Activated naive CD4-positive, alpha-beta T cell treated with anti-CD3 and anti-CD28 coated beads, Interleukin-2, amount 50 U/mL, for 72 hours (primary cell): ENCODE measurements at regions not wholly inside any gene's neighbourhood (a gene's known extent, or its start where the extent isn't known, plus 50 kb on each side); places are given as distances from the start of the nearest gene placed in this dataset.

Experiments
- ATAC-seq, 2 donors: fragments of 150-1000 bp; cut with Tn5 transposase; 2 replicates each; pipeline ENCODE4 v1.10.0; 2021; ENCODE audit warnings: mild to moderate bottlenecking in 2 of 2, moderate library complexity in 2 of 2
- DNase-seq, 2 donors: peaks; one replicate each; pipeline ENCODE4 v3.0.0; 2021 to 2022; ENCODE audit warnings: low spot score in 2 of 2
- H3K27ac Mint-ChIP-seq, 2 donors: one replicate each; pipeline ENCODE4 v1.8.0; 2022; ENCODE audit warnings: mild to moderate bottlenecking in 2 of 2, mixed read lengths in 2 of 2
- H3K36me3 Mint-ChIP-seq, 2 donors: one replicate each; pipeline ENCODE4 v1.8.0; 2022; ENCODE audit warnings: mixed read lengths in 2 of 2
- H3K9me3 Mint-ChIP-seq, 2 donors: one replicate each; pipeline ENCODE4 v1.8.0; 2022; ENCODE audit warnings: mixed read lengths in 2 of 2

- H3K36me3 Mint-ChIP-seq = no peaks in the 10 kb centered on the region
- DNase-seq (no peak), ATAC-seq (no peak)
- no peak overlapping the region for H3K27ac Mint-ChIP-seq
- peaks cover 8 to 12% of the 10 kb centered on the region in 2 donors for H3K9me3 Mint-ChIP-seq
Observed at GRCh38 chr3:74520895-74521294, 93.6 kb downstream of the CNTN3 start.

GRCh38 chr3:74518610-74519009 lies 95.8 kb downstream of the CNTN3 start:
- ATAC-seq (no peak), DNase-seq (no peak)
- Mint-ChIP-seq H3K27ac (no peak overlapping the region), H3K36me3 (no peaks in the 10 kb centered on the region), H3K9me3 (peaks cover 8 to 14% of the 10 kb centered on the region in 2 donors)

GRCh38 chr3:74516019-74516418 lies 98.4 kb downstream of the CNTN3 start:
- Mint-ChIP-seq H3K36me3 (no peaks in the 10 kb centered on the region), H3K9me3 (peaks cover 8 to 14% of the 10 kb centered on the region in 2 donors), H3K27ac (no peak overlapping the region)
- DNase-seq (no peak), ATAC-seq (no peak)

- no peak for DNase-seq
- H3K36me3 Mint-ChIP-seq = no peaks in the 10 kb centered on the region
- H3K9me3 Mint-ChIP-seq = peaks cover 8 to 14% of the 10 kb centered on the region in 2 donors
- ATAC-seq = no peak
- no peak overlapping the region for H3K27ac Mint-ChIP-seq
Observed at GRCh38 chr3:74515451-74515850, 99.0 kb downstream of the CNTN3 start.

GRCh38 chr3:74511078-74511477 lies 103.4 kb downstream of the CNTN3 start:
- Mint-ChIP-seq H3K9me3 (peaks cover 4% of the 10 kb centered on the region in 2 donors), H3K36me3 (no peaks in the 10 kb centered on the region), H3K27ac (no peak overlapping the region)
- DNase-seq = no peak
- no peak for ATAC-seq

- peaks cover 0 to 4% of the 10 kb centered on the region in 2 donors for H3K9me3 Mint-ChIP-seq
- H3K27ac Mint-ChIP-seq = no peak overlapping the region
Observed at GRCh38 chr3:74510261-74510818, 104.1 kb downstream of the CNTN3 start.

GRCh38 chr3:74507691-74508090 lies 106.8 kb downstream of the CNTN3 start:
- no peaks in the 10 kb centered on the region for H3K36me3 Mint-ChIP-seq
- no peak overlapping the region for H3K27ac Mint-ChIP-seq
- DNase-seq (no peak), ATAC-seq (no peak)
- peaks cover 2 to 13% of the 10 kb centered on the region in 2 donors for H3K9me3 Mint-ChIP-seq

More at GRCh38 chr3:74510261-74510818, 104.1 kb downstream of the CNTN3 start:
- ATAC-seq (no peak), DNase-seq (no peak)
- no peaks in the 10 kb centered on the region for H3K36me3 Mint-ChIP-seq

GRCh38 chr3:74506246-74506645 lies 108.2 kb downstream of the CNTN3 start:
- H3K9me3 Mint-ChIP-seq = peaks cover 5 to 16% of the 10 kb centered on the region in 2 donors
- H3K27ac Mint-ChIP-seq = no peak overlapping the region
- ATAC-seq (no peak), DNase-seq (no peak)
- no peaks in the 10 kb centered on the region for H3K36me3 Mint-ChIP-seq

- H3K36me3 Mint-ChIP-seq = no peaks in the 10 kb centered on the region
- DNase-seq (no peak), ATAC-seq (no peak)
- H3K27ac Mint-ChIP-seq = no peak overlapping the region
- H3K9me3 Mint-ChIP-seq = peaks cover 5 to 12% of the 10 kb centered on the region in 2 donors
Observed at GRCh38 chr3:74501007-74501406, 113.5 kb downstream of the CNTN3 start.

GRCh38 chr3:74500257-74500656 lies 114.2 kb downstream of the CNTN3 start:
- Mint-ChIP-seq H3K27ac (no peak overlapping the region), H3K36me3 (no peaks in the 10 kb centered on the region), H3K9me3 (peaks cover 5 to 12% of the 10 kb centered on the region in 2 donors)
- ATAC-seq (no peak), DNase-seq (no peak)

- no peak for ATAC-seq
- DNase-seq = no peak
- H3K27ac Mint-ChIP-seq = no peak overlapping the region
- H3K9me3 Mint-ChIP-seq = peaks cover 7 to 8% of the 10 kb centered on the region in 2 donors
- no peaks in the 10 kb centered on the region for H3K36me3 Mint-ChIP-seq
Observed at GRCh38 chr3:74491874-74492273, 122.6 kb downstream of the CNTN3 start.

- no peak overlapping the region for H3K27ac Mint-ChIP-seq
- ATAC-seq (no peak), DNase-seq (no peak)
- H3K9me3 Mint-ChIP-seq = peaks cover 11 to 19% of the 10 kb centered on the region in 2 donors
- H3K36me3 Mint-ChIP-seq = no peaks in the 10 kb centered on the region
Observed at GRCh38 chr3:74489050-74489792, 125.2 kb downstream of the CNTN3 start.

- H3K9me3 Mint-ChIP-seq = peaks cover 7 to 12% of the 10 kb centered on the region in 2 donors
- DNase-seq = no peak
- ATAC-seq = no peak
- H3K36me3 Mint-ChIP-seq = no peaks in the 10 kb centered on the region
- no peak overlapping the region for H3K27ac Mint-ChIP-seq
Observed at GRCh38 chr3:74479915-74480314, 134.5 kb downstream of the CNTN3 start.

- no peak overlapping the region for H3K27ac Mint-ChIP-seq
- H3K9me3 Mint-ChIP-seq = peaks cover 12 to 30% of the 10 kb centered on the region in 2 donors
- H3K36me3 Mint-ChIP-seq = peaks cover 0 to 8% of the 10 kb centered on the region in 2 donors
- DNase-seq (no peak), ATAC-seq (no peak)
Observed at GRCh38 chr3:74470313-74470712, 144.1 kb downstream of the CNTN3 start.

- Mint-ChIP-seq H3K9me3 (peaks cover 12 to 27% of the 10 kb centered on the region in 2 donors), H3K36me3 (peaks cover 0 to 8% of the 10 kb centered on the region in 2 donors), H3K27ac (no peak overlapping the region)
- ATAC-seq (no peak), DNase-seq (no peak)
Observed at GRCh38 chr3:74469713-74470112, 144.7 kb downstream of the CNTN3 start.

- no peak for DNase-seq
- Mint-ChIP-seq H3K36me3 (peaks cover 0 to 8% of the 10 kb centered on the region in 2 donors), H3K27ac (no peak overlapping the region), H3K9me3 (peaks cover 12 to 24% of the 10 kb centered on the region in 2 donors)
- ATAC-seq = no peak
Observed at GRCh38 chr3:74469151-74469550, 145.3 kb downstream of the CNTN3 start.

- DNase-seq (no peak), ATAC-seq (no peak)
- Mint-ChIP-seq H3K27ac (no peak overlapping the region), H3K9me3 (peaks cover 19% of the 10 kb centered on the region in 2 donors), H3K36me3 (peaks cover 0 to 6% of the 10 kb centered on the region in 2 donors)
Observed at GRCh38 chr3:74465715-74466410, 148.6 kb downstream of the CNTN3 start.
